Stimulated activated naive B cell treated with anti-CD40 and anti-IgM and Interleukin-4, amounts not matched to agents 10 μg/mL and 1 μg/mL and 100 μg/mL, for 72 hours (primary cell): ENCODE measurements at regions not wholly inside any gene's neighbourhood (a gene's known extent, or its start where the extent isn't known, plus 50 kb on each side); places are given as distances from the start of the nearest gene placed in this dataset.
"Not testable (repeated sequence)": the region's sequence is repeated elsewhere in the genome, so short reads cannot be mapped to it uniquely, and the experiment has no call there.

ENCODE experiments used
- ATAC-seq, 2 donors: fragments of 150-1000 bp; cut with Tn5 transposase; replicated peaks; 2 replicates each; pipeline ENCODE4 v1.10.0; 2021; ENCODE audit warnings: moderate library complexity in 1 of 2
- DNase-seq: peaks from one replicate; pipeline ENCODE4 v3.0.0; 2021
- H3K27ac Mint-ChIP-seq: one replicate; pipeline ENCODE4 v1.8.0; 2022; ENCODE audit warnings: mild to moderate bottlenecking, mixed read lengths
- H3K27me3 Mint-ChIP-seq, 2 donors: one replicate each; pipeline ENCODE4 v1.8.0; 2022; ENCODE audit warnings: mixed read lengths in 2 of 2
- H3K36me3 Mint-ChIP-seq, 2 donors: one replicate each; pipeline ENCODE4 v1.8.0; 2022; ENCODE audit warnings: mixed read lengths in 2 of 2, mild to moderate bottlenecking in 1 of 2
- H3K4me1 Mint-ChIP-seq, 2 donors: one replicate each; pipeline ENCODE4 v1.8.0; 2022; ENCODE audit warnings: mixed read lengths in 2 of 2, mild to moderate bottlenecking in 1 of 2
- H3K4me3 Mint-ChIP-seq, 2 donors: one replicate each; pipeline ENCODE4 v1.8.0; 2022; ENCODE audit warnings: mild to moderate bottlenecking in 2 of 2, mixed read lengths in 2 of 2, moderate library complexity in 1 of 2
- H3K9me3 Mint-ChIP-seq, 2 donors: one replicate each; pipeline ENCODE4 v1.8.0; 2022; ENCODE audit warnings: mixed read lengths in 2 of 2, mild to moderate bottlenecking in 1 of 2

DNA sequence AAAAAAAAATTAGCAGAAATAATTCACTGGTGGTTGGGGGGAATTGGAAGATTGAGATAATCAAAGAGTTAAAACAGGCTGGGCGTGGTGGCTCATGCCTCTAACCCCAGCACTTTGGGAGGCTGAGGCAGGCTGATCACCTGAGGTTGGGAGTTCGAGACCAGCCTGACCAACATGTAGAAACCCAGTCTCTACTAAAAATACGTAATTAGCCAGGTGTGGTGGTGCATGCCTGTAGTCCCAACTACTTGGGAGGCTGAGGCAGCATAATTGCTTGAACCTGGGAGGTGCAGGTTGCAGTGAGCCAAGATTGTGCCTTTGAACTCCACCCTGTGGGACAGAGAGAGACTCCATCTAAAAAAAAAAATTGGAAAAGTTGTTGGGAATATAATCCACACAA, 173.2 kb upstream of the TPTE start:
- H3K27me3 Mint-ChIP-seq, H3K36me3 Mint-ChIP-seq, H3K4me1 Mint-ChIP-seq, ATAC-seq, H3K4me3 Mint-ChIP-seq, H3K27ac Mint-ChIP-seq, DNase-seq: not testable (repeated sequence)
- peaks cover 41 to 44% of the 10 kb centered on the region in 2 donors for H3K9me3 Mint-ChIP-seq

DNA sequence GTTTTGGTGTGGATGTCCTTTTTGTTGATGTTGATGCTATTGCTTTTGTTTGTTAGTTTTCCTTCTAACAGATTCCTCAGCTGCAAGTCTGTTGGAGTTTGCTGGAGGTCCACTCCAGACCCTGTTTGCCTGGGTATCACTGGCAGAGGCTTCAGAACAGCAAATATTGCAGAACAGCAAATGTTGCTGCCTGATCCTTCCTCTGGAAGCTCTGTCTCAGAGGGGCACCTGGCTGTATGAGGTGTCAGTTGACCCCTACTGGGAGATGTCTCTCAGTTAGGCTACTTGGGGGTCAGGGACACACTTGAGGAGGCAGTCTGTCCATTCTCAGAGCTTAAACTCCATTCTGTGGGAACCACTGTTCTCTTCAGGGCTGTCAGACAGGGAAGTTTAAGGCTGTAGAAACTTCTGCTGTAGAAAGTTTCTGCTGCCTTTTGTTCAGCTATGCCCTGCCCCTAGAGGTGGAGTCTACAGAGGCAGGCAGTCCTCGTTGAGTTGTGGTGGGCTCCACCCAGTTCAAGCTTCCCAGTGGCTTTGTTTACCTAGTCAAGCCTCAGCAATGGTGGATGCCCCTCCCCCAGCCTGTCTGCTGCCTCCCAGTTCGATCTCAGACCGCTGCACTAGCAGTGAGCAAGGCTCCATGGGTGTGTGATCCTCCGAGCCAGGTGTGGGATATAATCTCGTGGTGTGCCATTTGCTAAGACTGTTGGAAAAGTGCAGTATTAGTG, 166.4 kb upstream of the TPTE start:
- H3K27me3 Mint-ChIP-seq, H3K4me3 Mint-ChIP-seq, H3K4me1 Mint-ChIP-seq, H3K36me3 Mint-ChIP-seq, DNase-seq, H3K27ac Mint-ChIP-seq: not testable (repeated sequence)
- peak in 1 of 2 donors; percentile 40 for ATAC-seq
- H3K9me3 Mint-ChIP-seq: peaks cover 29 to 32% of the 10 kb centered on the region in 2 donors

DNA sequence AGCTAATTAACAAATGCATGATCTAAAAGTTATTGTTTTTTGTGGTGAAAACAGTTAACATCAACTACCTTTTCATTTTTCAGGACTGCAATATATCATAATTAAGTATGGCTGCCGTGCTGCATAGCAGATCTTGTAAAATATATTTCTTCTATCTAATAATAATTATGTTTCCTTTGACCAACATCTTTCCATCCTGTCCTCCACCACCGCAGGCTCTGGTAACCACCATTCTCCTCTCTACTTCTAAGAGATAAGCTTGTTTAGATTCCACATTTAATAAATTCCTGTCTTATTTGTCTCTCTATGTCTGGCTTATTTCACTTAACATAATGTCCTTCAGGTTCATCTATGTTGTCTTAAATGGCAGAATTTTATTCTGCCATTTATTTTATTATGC, 162.3 kb upstream of the TPTE start:
- H3K4me3 Mint-ChIP-seq, H3K4me1 Mint-ChIP-seq, ATAC-seq, H3K27me3 Mint-ChIP-seq, DNase-seq, H3K27ac Mint-ChIP-seq, H3K36me3 Mint-ChIP-seq: not testable (repeated sequence)
- peaks cover 18 to 25% of the 10 kb centered on the region in 2 donors for H3K9me3 Mint-ChIP-seq

DNA sequence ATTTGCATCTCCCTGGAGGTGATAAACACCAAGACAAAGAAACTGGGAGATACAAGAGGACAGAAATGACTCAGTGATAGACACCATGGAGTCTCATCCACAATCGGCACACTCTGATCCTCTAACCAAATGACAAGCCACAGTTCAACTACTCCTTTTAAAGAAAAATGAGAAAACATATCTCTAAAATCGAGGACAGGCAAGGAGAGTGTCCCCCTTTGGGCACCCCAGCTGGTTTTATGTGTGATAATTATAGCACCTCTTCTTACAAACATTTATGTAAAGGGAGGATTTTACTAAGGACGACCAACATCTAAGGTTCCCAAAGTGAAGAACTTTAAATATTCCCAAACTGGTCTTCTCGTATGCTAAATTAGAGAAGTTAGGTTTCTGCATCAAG, 161.5 kb upstream of the TPTE start:
- not testable (repeated sequence) for DNase-seq, H3K4me3 Mint-ChIP-seq, H3K27ac Mint-ChIP-seq, H3K27me3 Mint-ChIP-seq, H3K36me3 Mint-ChIP-seq, ATAC-seq, H3K4me1 Mint-ChIP-seq
- H3K9me3 Mint-ChIP-seq: peaks cover 18 to 20% of the 10 kb centered on the region in 2 donors

DNA sequence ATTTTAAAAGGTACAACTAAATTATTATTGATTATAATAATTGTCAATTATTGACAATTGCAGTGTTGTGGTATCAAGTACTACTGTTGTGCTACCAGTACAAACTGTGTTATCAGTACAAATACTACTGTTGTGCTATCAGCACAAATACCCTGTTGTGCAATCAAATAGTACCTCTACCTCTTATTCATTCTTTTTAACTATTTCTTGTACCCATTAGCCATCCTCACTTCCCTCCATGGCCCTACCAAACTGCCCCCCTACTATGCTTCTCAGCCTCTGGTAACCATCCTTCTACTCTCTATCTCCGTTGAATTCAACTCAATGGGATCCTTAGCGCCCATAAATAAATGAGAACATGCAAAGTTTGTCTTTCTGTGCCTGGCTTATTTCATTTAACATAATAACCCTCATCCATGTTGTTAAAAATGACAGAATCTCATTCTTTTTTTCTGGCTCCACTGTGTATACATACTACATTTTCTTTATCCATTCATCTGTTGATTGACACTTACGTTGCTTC, 160.1 kb upstream of the TPTE start:
- H3K9me3 Mint-ChIP-seq: peaks cover 17 to 20% of the 10 kb centered on the region in 2 donors
- not testable (repeated sequence) for H3K36me3 Mint-ChIP-seq, H3K27ac Mint-ChIP-seq, H3K27me3 Mint-ChIP-seq, DNase-seq, H3K4me3 Mint-ChIP-seq, H3K4me1 Mint-ChIP-seq
- peak; percentile 13 to 26 for ATAC-seq

DNA sequence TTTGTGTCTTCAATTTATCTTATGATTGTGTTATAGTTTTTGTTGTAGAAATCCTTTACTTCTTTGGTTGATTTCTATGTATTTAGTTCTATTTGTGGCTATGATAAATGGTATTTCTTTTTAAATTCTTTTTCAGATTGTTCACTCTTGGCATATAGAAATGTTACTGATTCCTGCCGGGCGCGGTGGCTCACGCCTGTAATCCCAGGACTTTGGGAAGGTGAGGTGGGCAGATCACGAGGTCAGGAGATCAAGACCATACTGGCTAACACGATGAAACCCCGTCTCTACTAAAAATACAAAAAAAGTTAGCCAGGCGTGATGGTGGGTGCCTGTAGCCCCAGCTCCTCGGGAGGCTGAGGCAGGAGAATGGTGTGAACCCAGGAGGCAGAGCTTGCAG, 158.6 kb upstream of the TPTE start:
- not testable (repeated sequence) for H3K27ac Mint-ChIP-seq, H3K27me3 Mint-ChIP-seq, H3K4me3 Mint-ChIP-seq, H3K36me3 Mint-ChIP-seq, ATAC-seq, DNase-seq, H3K4me1 Mint-ChIP-seq
- peaks cover 15 to 20% of the 10 kb centered on the region in 2 donors for H3K9me3 Mint-ChIP-seq

DNA sequence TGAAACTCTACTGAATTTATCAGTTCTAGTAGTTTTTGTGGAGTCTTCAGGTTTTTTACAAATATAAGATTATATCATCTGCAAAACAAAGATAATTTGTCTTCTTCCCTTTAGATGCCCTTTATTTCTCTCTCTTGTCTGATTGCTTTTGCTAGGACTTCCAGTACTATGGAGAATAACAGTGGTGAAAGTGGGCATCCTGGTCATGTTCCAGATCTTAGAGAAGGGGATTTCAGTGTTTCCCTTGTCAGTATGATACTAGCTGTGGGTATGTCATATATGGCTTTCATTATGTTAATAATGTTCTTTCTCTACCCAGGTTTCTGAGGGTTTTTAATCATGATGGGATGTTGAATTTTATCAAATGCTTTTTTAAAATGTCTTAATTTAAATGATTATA, 158.1 kb upstream of the TPTE start:
- not testable (repeated sequence) for H3K27ac Mint-ChIP-seq, H3K4me3 Mint-ChIP-seq, H3K4me1 Mint-ChIP-seq, H3K36me3 Mint-ChIP-seq, DNase-seq, ATAC-seq, H3K27me3 Mint-ChIP-seq
- H3K9me3 Mint-ChIP-seq: peaks cover 14 to 20% of the 10 kb centered on the region in 2 donors

DNA sequence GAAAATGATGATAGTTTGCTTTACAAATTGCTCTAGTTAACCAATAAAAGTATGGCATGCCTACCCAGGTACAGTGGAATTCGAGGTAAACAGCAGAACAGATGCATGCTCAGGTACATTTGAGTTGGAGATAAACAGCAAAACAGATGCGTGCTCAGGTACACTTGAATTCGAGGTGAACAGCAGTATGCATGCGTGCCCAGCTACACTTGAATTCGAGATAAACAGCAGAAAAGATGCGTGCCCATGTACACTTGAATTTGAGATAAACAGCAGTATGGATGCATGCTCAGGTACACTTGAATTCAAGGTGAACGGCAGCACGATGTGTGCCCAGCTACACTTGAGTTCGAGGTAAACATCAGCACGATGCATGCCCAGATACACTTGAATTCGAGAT, 155.2 kb upstream of the TPTE start:
- peaks cover 11 to 12% of the 10 kb centered on the region in 2 donors for H3K9me3 Mint-ChIP-seq
- not testable (repeated sequence) for H3K36me3 Mint-ChIP-seq, H3K4me3 Mint-ChIP-seq, H3K4me1 Mint-ChIP-seq, DNase-seq, ATAC-seq, H3K27ac Mint-ChIP-seq, H3K27me3 Mint-ChIP-seq

DNA sequence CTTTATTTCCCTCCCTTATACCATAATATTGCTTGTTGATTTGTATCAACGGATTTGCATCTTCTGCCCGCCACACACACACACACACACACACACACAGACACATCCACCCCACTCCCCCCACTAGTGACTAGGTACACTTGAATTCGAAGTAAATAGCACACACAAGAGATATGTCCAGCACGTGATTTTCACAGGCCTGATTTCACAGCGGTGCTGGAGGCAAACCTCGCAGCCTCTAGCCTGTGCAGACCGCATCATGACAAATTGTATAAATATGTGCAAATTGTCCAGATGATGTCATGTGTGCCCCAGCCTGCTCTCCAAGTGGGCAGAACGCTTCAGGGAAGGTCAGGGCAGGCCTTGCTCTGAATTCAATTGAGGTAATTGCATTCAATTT, 153.8 kb upstream of the TPTE start:
- H3K36me3 Mint-ChIP-seq, H3K27me3 Mint-ChIP-seq, H3K4me1 Mint-ChIP-seq, H3K27ac Mint-ChIP-seq, H3K9me3 Mint-ChIP-seq, DNase-seq, H3K4me3 Mint-ChIP-seq: not testable (repeated sequence)
- peak; percentile 16 to 21 for ATAC-seq

DNA sequence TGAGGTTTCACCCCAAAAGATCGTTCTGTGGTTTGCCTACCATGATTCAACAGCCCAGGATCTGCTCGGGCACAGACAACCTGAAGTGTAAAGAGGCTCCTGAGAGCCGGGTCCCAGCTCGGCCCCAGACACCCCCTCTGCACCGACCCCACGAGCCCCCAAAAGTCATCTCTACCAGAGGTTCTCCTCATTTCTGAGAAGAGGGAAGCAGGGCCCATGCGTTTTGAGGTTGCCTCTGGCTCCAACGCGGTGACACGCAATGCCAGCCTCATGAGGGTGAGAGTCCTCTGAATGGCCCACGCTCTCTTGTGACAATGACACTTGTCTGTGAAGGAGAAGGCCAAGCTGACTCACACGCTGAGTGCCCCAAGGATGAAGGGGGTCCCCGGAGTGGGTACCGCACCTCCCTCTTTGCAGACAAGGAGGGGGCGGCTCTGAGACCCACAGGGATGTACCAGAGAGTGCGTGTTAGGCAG, 153.0 kb upstream of the TPTE start:
- H3K9me3 Mint-ChIP-seq, DNase-seq, H3K27ac Mint-ChIP-seq, H3K27me3 Mint-ChIP-seq, H3K36me3 Mint-ChIP-seq, H3K4me1 Mint-ChIP-seq, H3K4me3 Mint-ChIP-seq: not testable (repeated sequence)
- peak; percentile 23 to 28 for ATAC-seq

DNA sequence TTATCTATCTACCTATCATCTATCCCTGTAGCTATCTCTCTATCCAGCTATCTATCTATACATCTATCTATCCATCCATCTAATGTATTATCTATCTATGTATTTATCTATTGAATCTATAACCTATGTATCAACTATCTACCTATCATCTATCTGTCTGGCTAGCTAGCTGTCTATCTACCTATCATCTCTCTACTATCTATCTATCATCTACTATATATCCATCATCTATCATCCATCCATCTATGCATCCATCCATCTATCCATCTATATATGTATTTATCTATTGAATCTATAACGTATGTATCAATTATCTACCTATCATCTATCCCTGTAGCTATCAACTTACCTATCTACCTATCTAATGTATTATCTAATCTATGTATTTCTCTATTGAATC, 152.1 kb upstream of the TPTE start:
- H3K27ac Mint-ChIP-seq, H3K36me3 Mint-ChIP-seq, H3K4me3 Mint-ChIP-seq, ATAC-seq, DNase-seq, H3K4me1 Mint-ChIP-seq, H3K27me3 Mint-ChIP-seq, H3K9me3 Mint-ChIP-seq: not testable (repeated sequence)

DNA sequence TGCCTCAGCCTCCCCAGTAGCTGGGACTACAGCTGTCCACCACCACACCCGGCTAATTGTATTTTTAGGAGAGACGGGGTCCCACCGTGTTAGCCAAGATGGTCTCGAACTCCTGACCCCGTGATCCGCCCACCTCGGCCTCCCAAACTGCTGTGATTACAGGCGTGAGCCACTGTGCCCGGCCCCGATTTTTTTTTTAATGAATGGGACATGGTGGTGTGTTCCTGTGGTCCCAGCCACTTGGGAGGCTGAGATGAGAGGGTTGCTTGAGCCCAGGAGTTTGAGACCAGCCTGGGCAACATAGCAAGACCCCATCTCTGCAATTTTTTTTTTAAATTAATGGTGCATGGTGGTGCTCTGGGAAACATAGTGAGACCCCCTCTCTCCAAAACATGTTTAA, 143.6 kb upstream of the TPTE start:
- not testable (repeated sequence) for H3K27ac Mint-ChIP-seq, H3K4me3 Mint-ChIP-seq, DNase-seq, H3K36me3 Mint-ChIP-seq, H3K4me1 Mint-ChIP-seq, ATAC-seq, H3K27me3 Mint-ChIP-seq
- peaks cover 13 to 22% of the 10 kb centered on the region in 2 donors for H3K9me3 Mint-ChIP-seq

DNA sequence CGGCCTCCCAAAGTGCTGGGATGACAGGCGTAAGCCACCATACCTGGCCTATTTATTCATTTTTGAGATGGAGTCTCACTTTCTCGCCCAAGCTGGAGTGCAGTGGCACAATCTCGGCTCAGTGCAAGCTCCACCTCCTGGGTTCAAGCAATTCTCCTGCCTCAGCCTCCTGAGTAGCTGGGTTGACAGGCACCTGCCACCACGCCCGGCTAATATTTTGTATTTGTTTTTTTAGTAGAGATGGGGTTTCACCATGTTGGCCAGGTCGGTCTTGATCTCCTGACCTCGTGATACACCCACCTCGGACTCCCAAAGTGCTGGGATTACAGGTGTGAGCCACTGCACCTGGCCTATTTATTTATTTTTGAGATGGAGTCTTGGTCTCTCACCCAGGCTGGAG, 141.6 kb upstream of the TPTE start:
- not testable (repeated sequence) for DNase-seq, H3K4me1 Mint-ChIP-seq, H3K36me3 Mint-ChIP-seq, H3K4me3 Mint-ChIP-seq, ATAC-seq, H3K27ac Mint-ChIP-seq, H3K27me3 Mint-ChIP-seq
- H3K9me3 Mint-ChIP-seq: peaks cover 13 to 18% of the 10 kb centered on the region in 2 donors

DNA sequence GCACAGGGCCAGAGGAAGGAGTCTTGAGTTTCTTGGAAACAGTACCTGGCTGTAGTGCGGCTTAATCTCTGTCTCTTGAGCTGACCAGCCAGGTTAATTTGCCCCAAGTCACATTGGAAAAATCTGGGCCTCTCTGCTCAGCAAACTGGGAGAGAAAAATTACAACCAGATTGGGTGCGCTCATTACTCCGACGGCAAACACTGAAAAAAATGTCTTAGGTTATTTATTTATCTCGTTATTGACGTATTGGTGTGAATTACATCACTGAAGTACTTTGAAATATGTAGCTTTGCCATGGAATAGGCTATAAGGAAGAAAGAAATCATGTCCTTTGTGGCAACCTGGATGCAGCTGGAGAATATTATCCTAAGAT, 139.7 kb upstream of the TPTE start:
- H3K27me3 Mint-ChIP-seq, H3K9me3 Mint-ChIP-seq, DNase-seq, H3K4me1 Mint-ChIP-seq, H3K4me3 Mint-ChIP-seq, ATAC-seq, H3K27ac Mint-ChIP-seq, H3K36me3 Mint-ChIP-seq: not testable (repeated sequence)

DNA sequence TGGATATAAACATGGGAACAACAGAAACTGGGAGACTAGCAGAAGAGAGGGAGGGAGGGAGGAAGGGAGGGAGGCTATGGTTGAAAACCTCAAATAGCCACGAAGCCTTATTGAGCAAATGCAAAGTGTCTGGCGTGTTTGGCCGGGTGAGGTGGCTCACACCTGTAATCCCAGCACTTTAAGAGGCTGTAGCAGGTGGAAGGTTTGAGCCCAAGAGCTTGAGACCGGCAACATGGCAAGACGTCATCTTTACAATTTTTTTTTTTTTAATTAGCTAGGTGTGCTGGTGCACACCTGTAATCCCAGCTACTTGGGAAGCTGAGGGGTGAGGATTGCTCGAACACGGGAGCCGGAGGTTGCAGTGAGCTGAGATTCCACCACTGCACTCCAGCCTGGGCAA, 139.2 kb upstream of the TPTE start:
- H3K4me1 Mint-ChIP-seq, DNase-seq, H3K4me3 Mint-ChIP-seq, H3K27ac Mint-ChIP-seq, H3K27me3 Mint-ChIP-seq, H3K36me3 Mint-ChIP-seq, ATAC-seq, H3K9me3 Mint-ChIP-seq: not testable (repeated sequence)
